NCI-H1105 (cell line): ENCODE measurements at regions not wholly inside any gene's neighbourhood (a gene's known extent, or its start where the extent isn't known, plus 50 kb on each side); places are given as distances from the start of the nearest gene placed in this dataset.

Experiments
- DNase-seq: peaks from one replicate; lab custom pipeline; 2025; lab: John Stamatoyannopoulos, UW

GRCh38 chr2:150900913-150901312 is 360.8 kb downstream of the RBM43 start:
- no peak for DNase-seq

- DNase-seq: no peak
Observed at GRCh38 chr2:150895968-150896367, 365.7 kb downstream of the RBM43 start.

- no peak for DNase-seq
Observed at GRCh38 chr2:150889141-150889540, 372.5 kb downstream of the RBM43 start.

DNA sequence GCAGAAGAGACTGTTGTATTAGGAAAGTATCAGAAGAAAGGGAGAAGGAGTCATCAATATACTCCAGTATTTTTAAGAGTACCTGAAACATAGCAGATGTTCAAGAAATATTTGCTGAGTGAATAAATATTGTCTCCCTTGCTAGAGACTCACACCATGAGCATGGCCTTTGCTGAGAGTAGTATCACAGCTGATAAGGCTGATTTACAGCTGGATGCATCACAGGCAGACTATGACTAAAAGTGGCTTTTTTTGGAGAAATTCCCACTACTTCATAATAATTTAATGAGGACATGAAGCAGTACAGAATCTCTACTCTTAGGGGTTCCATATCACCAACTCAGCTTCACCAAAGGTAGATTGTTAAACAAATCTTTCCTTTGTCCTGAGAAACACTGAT is 373.3 kb downstream of the RBM43 start:
- DNase-seq: no peak

GRCh38 chr2:150887926-150888325 is 373.7 kb downstream of the RBM43 start:
- DNase-seq: no peak

- DNase-seq: no peak
Observed at GRCh38 chr2:150885774-150886386, 375.8 kb downstream of the RBM43 start.

GRCh38 chr2:150885236-150885635 is 376.4 kb downstream of the RBM43 start:
- DNase-seq: no peak

GRCh38 chr2:150883613-150883895 is 378.1 kb downstream of the RBM43 start:
- no peak for DNase-seq

DNA sequence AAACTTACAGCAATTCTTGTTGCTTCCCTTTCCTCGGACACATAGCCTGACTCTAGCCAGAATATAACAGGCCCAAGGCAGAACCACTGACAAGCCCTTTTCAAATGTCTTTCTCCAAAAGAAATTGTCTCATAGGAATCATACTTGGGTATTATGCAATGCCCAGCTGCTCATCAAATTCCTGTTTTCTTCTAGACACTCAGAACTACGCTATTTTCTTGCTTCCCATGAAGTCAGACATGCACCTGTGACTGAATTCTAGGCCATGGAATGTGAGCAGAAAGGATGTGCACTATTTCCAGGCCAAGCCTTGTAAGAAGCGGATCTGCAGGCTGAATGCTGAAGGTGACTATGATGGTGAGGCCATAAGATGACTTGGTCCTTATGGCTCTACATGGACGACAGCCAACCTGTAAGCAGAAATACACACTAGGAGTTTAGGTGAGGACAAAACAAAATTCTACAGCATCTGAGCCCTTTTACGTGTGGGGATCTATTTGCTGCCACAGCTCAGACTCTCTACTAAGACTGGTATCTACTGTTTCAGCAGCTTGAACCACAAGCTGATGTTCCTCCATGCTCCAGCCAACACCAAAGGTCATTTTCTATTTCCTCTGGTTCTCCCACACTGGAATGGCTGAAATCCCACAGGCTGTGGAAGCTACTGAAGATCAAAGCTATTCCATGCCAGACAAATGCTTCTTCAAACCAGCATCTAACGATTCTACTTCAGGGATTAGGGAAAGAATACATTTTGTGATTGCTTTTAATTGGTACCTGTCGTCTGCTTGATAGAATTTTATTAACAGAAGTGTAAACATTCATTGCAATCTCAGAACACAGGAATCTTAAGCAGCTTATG is 378.7 kb downstream of the RBM43 start:
- no peak for DNase-seq

- no peak for DNase-seq
Observed at GRCh38 chr2:150880986-150881385, 380.7 kb downstream of the RBM43 start.

- no peak for DNase-seq
Observed at GRCh38 chr2:150878356-150878755, 383.3 kb downstream of the RBM43 start.

GRCh38 chr2:150876251-150876950 is 385.3 kb downstream of the RBM43 start:
- DNase-seq: no peak

GRCh38 chr2:150873396-150873772 is 385.9 kb upstream of the RND3 start:
- no peak for DNase-seq

DNA sequence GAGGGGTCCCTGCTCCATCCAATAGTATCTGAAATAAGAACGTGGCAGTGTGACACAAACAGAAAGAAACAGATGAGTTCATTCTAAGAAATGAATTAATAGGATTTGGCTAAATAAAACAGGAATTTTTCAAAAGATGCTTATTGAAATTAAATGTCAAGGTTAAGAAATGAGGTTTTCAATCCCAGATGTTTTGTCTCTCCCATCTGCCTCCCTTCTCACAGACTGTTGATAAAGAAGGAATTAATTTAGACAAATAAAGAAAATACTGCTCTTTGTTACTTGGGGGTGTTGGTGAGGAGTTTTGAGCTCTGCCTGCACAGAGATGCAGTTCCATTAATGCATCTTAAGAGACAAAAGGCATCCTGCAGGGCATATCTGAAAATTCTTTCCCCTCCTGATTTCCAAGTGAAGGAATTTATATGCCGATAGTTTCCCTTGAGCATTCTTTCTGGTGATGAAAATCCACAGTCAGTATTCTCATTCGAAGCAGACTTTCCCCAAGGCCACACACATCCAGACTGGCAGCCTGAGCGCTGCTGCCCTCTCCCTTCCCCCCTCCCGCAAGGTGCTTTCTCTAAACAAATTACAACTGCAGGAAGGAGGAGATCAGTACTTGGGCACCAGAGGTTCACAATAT is 385.4 kb upstream of the RND3 start:
- DNase-seq: no peak

DNA sequence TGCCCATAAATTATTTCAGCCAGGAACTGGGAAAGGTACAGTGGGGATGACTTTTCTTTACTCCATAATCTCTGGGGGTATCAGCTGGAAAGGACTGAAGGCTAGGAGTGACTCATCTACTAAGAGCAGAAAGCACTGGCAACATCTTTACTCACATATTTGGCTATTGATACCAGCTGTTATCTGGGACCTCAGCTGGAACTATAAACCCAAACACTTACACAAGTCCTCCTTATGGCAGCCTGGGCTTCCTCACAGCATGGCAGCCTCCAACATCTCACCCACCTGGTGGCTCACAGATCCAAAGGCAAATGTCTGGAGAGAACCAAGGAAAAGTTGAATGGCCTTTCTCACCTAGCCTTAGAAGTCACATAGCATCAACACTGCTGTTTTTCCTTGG is 379.0 kb upstream of the RND3 start:
- no peak for DNase-seq

DNA sequence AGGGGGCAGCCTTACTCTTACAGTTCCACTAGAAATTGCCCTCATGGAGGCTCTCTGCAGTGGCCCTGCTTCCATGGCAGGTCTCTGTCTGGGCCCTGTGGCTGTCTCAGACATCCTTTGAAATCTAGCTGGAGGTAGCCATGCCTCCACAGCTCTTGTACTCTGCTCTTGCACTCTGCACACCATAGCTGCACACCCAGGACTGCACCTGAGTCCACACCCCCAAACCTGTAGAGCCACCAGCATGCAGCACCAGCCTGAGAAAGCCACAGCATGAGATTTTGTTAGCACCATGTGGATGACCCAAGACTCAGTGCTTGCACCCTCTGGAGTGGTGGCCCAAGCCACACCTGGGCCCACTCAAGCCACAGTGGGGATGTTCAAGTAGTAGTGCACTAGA is 376.2 kb upstream of the RND3 start:
- no peak for DNase-seq

DNA sequence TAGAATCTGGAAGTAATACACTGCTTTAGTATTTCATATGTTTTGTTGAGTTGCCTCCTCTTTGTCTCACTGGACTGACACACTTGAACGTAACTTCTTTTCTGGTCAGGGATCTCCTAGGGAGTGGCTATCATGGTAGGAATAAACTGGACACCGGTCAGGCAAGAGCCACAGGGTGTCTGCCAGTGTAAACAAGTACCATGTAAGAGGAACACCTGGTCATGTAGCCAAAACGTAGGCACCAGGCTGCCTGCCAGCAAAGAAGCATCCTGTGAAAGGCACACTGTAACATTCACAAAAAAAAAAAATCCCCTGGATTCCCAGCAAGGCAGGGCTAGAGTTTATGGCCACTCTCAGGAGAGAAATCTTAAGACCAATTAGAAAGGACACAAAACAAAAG is 372.8 kb upstream of the RND3 start:
- DNase-seq: peak; percentile 23

GRCh38 chr2:150859877-150860276 is 372.4 kb upstream of the RND3 start:
- no peak for DNase-seq

GRCh38 chr2:150859162-150859561 is 371.7 kb upstream of the RND3 start:
- DNase-seq: no peak

DNA sequence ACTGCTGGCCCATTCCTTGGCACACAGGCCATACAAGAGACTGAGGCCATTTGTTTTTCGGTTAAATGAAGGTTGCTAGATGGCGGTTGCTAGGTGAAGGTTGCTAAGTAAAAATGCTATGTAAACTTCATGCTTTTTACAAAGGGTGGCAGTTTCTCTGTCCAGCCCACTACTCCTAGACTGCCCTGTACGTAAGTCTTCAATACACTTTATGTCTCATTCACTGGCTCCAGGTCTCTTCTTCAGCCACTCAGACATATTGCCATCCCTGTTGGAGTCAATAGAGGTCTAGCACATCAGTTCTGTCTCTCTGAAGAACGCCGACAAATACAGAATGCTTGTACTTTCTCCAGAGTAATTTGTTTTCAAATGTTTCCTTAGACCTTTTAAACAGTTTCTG is 370.9 kb upstream of the RND3 start:
- DNase-seq: no peak

DNA sequence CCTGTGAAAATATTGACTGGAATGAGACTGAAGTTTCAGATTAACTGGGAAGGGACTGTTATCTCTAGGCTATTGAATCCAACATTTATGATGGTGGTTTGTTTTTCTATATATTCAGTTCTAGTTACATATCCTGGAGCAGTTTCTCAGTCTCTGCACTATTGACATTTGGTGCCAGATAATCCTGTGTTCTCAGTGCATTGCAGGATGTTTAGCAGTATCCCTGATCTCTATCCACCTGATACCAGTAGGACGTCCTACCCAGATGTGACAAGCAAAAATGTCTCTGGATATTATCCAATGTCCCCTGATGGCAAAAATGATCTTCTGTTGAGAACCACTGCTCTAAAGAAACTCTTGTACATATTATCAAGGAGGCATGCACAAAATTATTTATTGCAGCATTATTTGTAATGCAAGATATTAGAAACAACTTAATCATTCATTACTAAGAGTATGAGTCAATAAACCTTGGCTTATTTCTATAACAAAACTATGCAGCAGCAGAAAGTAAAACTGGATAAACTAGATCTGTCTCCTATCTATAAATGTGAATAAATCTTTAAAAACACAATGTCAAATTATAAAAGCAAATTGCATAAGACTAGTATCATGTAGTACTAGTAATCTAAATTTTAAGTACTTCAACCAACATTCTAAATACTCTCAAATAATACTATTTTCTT is 369.3 kb upstream of the RND3 start:
- no peak for DNase-seq

- no peak for DNase-seq
Observed at GRCh38 chr2:150853263-150853662, 365.8 kb upstream of the RND3 start.
